Mesendoderm (in vitro differentiated cells): ENCODE measurements at regions not wholly inside any gene's neighbourhood (a gene's known extent, or its start where the extent isn't known, plus 50 kb on each side); places are given as distances from the start of the nearest gene placed in this dataset.

Source experiments
- DNase-seq: peaks from one replicate; pipeline ENCODE4 v3.0.0; 2013
- H2AK5ac ChIP-seq: 2 replicates; pipeline ENCODE4 v1.6.1; 2013; ENCODE audit warnings: low read length, inconsistent platforms
- H2BK120ac ChIP-seq: 2 replicates; pipeline ENCODE4 v1.6.1; 2013; ENCODE audit warnings: low read depth, mild to moderate bottlenecking, low read length, moderate library complexity, mixed read lengths
- H2BK15ac ChIP-seq: replicated peaks from 2 replicates; pipeline ENCODE4 v1.6.1; 2013; ENCODE audit warnings: low read depth, mild to moderate bottlenecking, moderate library complexity
- H2BK5ac ChIP-seq: 2 replicates; pipeline ENCODE4 v1.6.1; 2013; ENCODE audit warnings: low read length, inconsistent platforms
- H3K18ac ChIP-seq: 2 replicates; pipeline ENCODE4 v1.6.1; 2013; ENCODE audit warnings: mild to moderate bottlenecking, low read length, mixed read lengths
- H3K23ac ChIP-seq: one replicate; pipeline ENCODE4 v1.6.1; 2013; ENCODE audit warnings: low read length
- H3K27ac ChIP-seq: 2 replicates; pipeline ENCODE4 v1.5.1; 2013; ENCODE audit warnings: low read depth, mild to moderate bottlenecking, inconsistent platforms, low read length, moderate library complexity
- H3K27me3 ChIP-seq: 2 replicates; pipeline ENCODE4 v1.6.1; 2013; ENCODE audit warnings: low read length, control low read depth, mild to moderate bottlenecking, inconsistent platforms; ENCODE audit not compliant: insufficient read depth, poor library complexity
- H3K36me3 ChIP-seq: 2 replicates; pipeline ENCODE4 v1.6.1; 2013; ENCODE audit warnings: low read length, inconsistent platforms; ENCODE audit not compliant: control insufficient read depth, insufficient read depth
- H3K4ac ChIP-seq: one replicate; pipeline ENCODE4 v1.6.1; 2013; ENCODE audit warnings: low read depth, mild to moderate bottlenecking, low read length, moderate library complexity
- H3K4me1 ChIP-seq: 2 replicates; pipeline ENCODE4 v1.6.1; 2013; ENCODE audit warnings: low read depth, low read length, inconsistent platforms; ENCODE audit not compliant: control insufficient read depth
- H3K4me2 ChIP-seq: 2 replicates; pipeline ENCODE4 v1.6.1; 2013; ENCODE audit warnings: low read length
- H3K4me3 ChIP-seq: 2 replicates; pipeline ENCODE4 v1.5.1; 2013; ENCODE audit warnings: mild to moderate bottlenecking, low read length
- H3K56ac ChIP-seq: one replicate; pipeline ENCODE4 v1.6.1; 2013; ENCODE audit warnings: low read length
- H3K79me1 ChIP-seq: 2 replicates; pipeline ENCODE4 v1.6.1; 2013; ENCODE audit warnings: low read length, inconsistent platforms
- H3K79me2 ChIP-seq: 2 replicates; pipeline ENCODE4 v1.6.1; 2013; ENCODE audit warnings: mild to moderate bottlenecking, low read length; ENCODE audit not compliant: control insufficient read depth, insufficient read depth
- H3K9ac ChIP-seq: 2 replicates; pipeline ENCODE4 v1.6.1; 2013; ENCODE audit warnings: low read length, inconsistent platforms
- H4K5ac ChIP-seq: one replicate; pipeline ENCODE4 v1.6.1; 2013; ENCODE audit warnings: low read length
- H4K8ac ChIP-seq: one replicate; pipeline ENCODE4 v1.6.1; 2013; ENCODE audit warnings: low read depth, mild to moderate bottlenecking, control low read depth, low read length, moderate library complexity
- WGBS: extraction: QIAGEN DNeasy Blood & Tissue Kit; methylation state at CpG from one replicate; pipeline ENCODE4 v1.1.7; 2013; ENCODE audit warnings: low lambda C conversion rate, missing lambda C conversion rate; ENCODE audit not compliant: insufficient coverage; ENCODE audit errors: extremely low coverage; 5-methylcytosine and 5-hydroxymethylcytosine counted together

DNA sequence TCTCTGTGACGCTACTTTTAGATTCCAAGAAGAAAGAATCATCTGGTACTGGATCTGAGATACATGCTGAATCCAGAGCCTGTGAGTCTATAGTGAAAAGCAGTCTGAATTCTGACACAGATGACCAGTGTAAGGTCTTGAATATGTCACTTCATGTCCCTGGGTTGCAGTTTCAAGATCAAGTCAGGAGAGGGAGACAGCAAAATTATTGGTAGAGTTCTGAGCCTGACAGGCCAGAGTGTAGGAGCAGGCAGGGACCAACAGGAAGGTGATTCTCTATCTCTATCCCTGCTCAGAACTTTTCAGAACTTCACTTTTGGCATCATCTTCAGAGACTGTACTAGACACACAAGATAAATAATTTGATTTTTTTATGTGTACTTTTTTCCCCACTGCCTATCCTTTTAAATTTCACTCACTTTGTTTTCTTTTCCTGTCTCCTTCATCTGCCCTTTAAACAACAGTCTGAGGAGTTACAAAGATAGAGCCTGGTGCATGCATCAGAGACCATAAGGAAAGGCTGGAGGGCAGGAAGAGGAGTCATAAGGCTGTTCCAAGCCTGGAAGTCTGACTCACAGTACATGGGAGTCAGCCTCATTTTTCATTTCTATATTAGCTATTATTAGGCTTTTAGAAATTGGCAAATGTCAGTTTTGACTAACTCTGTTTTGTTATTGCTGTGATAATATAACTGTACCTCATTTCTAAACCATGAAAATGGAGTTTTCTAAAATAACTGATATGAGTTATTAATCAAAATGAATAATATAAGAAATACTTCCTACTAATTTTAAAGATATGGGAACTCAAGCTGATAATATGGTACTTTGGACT is 120.2 kb upstream of the TMEM229A start:
- Histone ChIP-seq H3K79me1 (no peaks in the 10 kb centered on the region), H3K4me3 (no peak overlapping the region), H2BK5ac (no peak overlapping the region), H3K23ac (no peak overlapping the region), H3K4ac (no peak overlapping the region), H2BK15ac (no peak overlapping the region), H3K4me2 (no peak overlapping the region), H3K9ac (no peak overlapping the region), H3K27me3 (no peaks in the 10 kb centered on the region), H4K5ac (no peak overlapping the region), H3K18ac (no peak overlapping the region), H3K56ac (no peak overlapping the region), H3K4me1 (no peaks in the 10 kb centered on the region), H3K36me3 (no peaks in the 10 kb centered on the region), H4K8ac (no peak overlapping the region), H3K27ac (no peak overlapping the region), H2AK5ac (no peak overlapping the region), H2BK120ac (no peak overlapping the region), H3K79me2 (no peaks in the 10 kb centered on the region)
- no CpG with 5 or more reads among the region's 1 CpG for WGBS
- peak; percentile 80 for DNase-seq

DNA sequence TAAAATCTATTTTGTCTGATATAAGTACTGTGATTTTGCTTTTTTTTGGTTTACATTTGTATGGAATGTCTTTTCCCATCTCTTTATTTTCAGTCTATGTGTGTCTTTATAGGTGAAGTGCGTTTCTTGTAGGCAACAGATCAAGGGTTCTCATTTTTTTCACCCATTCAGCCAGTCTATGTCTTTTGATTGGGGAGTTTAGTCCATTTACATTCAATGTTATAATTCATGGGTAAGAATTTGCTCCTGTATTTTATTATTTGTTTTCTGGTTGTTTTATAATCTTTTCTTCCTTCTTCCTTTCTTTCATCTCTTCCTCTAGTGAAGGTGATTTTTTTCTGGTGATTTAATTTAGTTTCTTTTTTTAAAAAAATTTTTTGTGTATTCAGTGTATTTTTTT is 104.8 kb upstream of the TMEM229A start:
- Histone ChIP-seq H3K4me2 (no peak overlapping the region), H3K4ac (no peak overlapping the region)

DNA sequence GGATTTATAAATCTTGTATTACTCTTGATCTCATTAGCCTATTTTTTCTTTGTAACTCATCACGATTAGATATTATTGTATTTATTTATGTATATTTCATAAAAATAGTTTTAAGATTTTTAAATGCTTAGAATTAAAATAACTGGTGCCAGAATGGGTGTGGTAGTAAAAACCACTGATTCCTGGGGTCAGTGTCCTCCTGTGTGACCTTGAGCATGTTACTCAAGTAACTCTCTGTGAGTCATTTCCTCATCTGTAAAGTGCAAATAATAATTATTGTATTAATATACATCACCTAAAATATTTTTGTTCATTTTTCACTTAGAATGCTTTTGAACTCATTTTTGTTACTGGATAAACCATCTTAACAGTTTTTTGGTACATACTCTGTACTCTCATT is 91.3 kb upstream of the TMEM229A start:
- Histone ChIP-seq H3K4me1 (no peaks in the 10 kb centered on the region), H3K4me2 (no peak overlapping the region), H2AK5ac (no peak overlapping the region), H3K9ac (no peak overlapping the region), H3K4me3 (no peak overlapping the region), H2BK15ac (no peak overlapping the region), H3K27me3 (no peaks in the 10 kb centered on the region), H3K27ac (no peak overlapping the region), H3K56ac (no peak overlapping the region), H3K18ac (no peak overlapping the region), H3K4ac (no peak overlapping the region), H4K8ac (no peak overlapping the region), H3K36me3 (no peaks in the 10 kb centered on the region), H2BK5ac (no peak overlapping the region), H4K5ac (no peak overlapping the region), H2BK120ac (no peak overlapping the region), H3K23ac (no peak overlapping the region), H3K79me2 (no peaks in the 10 kb centered on the region), H3K79me1 (no peaks in the 10 kb centered on the region)
- DNase-seq = no peak
- WGBS = no CpG with 5 or more reads among the region's 1 CpG

More for the DNA sequence above, 104.8 kb upstream of the TMEM229A start:
- Histone ChIP-seq H3K23ac (no peak overlapping the region), H2BK120ac (no peak overlapping the region), H2BK5ac (no peak overlapping the region), H3K18ac (no peak overlapping the region), H4K5ac (no peak overlapping the region), H3K56ac (no peak overlapping the region), H3K36me3 (no peaks in the 10 kb centered on the region), H2AK5ac (no peak overlapping the region), H3K79me2 (no peaks in the 10 kb centered on the region), H3K27ac (no peak overlapping the region), H3K4me3 (no peak overlapping the region), H3K79me1 (no peaks in the 10 kb centered on the region), H3K4me1 (no peaks in the 10 kb centered on the region), H4K8ac (no peak overlapping the region), H2BK15ac (no peak overlapping the region), H3K27me3 (no peaks in the 10 kb centered on the region), H3K9ac (no peak overlapping the region)
- no CpG with 5 or more reads among the region's 1 CpG for WGBS
- DNase-seq = no peak

DNA sequence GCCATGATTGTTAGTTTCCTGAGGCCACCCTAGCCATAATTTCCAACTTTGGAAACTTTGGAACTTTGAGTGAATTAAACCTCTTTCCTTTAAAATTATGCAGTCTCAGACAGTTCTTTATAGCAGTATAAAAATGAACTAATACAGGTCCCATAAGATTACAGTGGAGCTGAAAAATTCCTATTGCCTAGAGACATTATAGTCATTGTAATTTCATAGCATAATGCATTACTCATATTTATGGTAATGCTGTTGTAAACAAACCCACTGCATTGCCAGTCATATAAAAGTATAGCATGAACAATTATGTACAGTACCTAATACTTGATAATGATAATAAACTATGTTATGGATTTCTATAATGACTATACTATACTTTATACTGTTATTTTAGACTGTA is 88.0 kb upstream of the TMEM229A start:
- no peak overlapping the region for H3K4me3 ChIP-seq
- no peak overlapping the region for H2AK5ac ChIP-seq
- H2BK120ac ChIP-seq = no peak overlapping the region
- no peak overlapping the region for H4K8ac ChIP-seq
- no peaks in the 10 kb centered on the region for H3K36me3 ChIP-seq
- H3K79me1 ChIP-seq = no peaks in the 10 kb centered on the region
- no peak overlapping the region for H3K56ac ChIP-seq
- no peak for DNase-seq
- H3K4me2 ChIP-seq = no peak overlapping the region
- no peak overlapping the region for H3K23ac ChIP-seq
- H3K27me3 ChIP-seq = no peaks in the 10 kb centered on the region
- H2BK5ac ChIP-seq = no peak overlapping the region
- no peaks in the 10 kb centered on the region for H3K4me1 ChIP-seq
- H3K27ac ChIP-seq = no peak overlapping the region
- H2BK15ac ChIP-seq = no peak overlapping the region
- H3K79me2 ChIP-seq = no peaks in the 10 kb centered on the region
- no peak overlapping the region for H3K4ac ChIP-seq
- H3K18ac ChIP-seq = no peak overlapping the region
- H3K9ac ChIP-seq = no peak overlapping the region
- no peak overlapping the region for H4K5ac ChIP-seq

DNA sequence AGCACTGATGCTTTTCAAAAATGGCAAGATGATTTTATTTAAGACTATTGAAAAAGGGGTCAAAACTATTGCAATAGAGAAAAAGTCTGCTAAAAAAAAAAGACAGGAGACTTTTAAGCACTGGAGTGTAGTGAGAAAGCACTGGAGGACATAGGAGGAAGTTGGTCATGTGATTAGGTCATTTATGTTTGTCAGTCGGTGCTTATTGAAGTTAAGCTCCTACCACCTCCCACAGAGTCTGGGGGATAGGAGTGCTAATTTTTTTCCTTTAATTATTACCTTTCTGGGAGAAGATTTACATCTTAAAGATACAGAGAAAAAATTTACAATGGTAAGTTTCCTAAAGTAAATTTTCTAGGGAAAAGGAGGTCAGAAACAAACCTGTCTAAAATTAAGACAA is 80.2 kb upstream of the TMEM229A start:
- H3K4me3 ChIP-seq = no peak overlapping the region
- H3K79me1 ChIP-seq = no peaks in the 10 kb centered on the region
- no peaks in the 10 kb centered on the region for H3K79me2 ChIP-seq
- H2BK5ac ChIP-seq = no peak overlapping the region
- H4K5ac ChIP-seq = no peak overlapping the region
- no CpG with 5 or more reads among the region's 1 CpG for WGBS
- no peak overlapping the region for H3K27ac ChIP-seq
- H3K4me1 ChIP-seq = peaks cover 3% of the 10 kb centered on the region
- DNase-seq = peak; percentile 41
- H2BK15ac ChIP-seq = no peak overlapping the region
- no peak overlapping the region for H2AK5ac ChIP-seq
- H3K56ac ChIP-seq = no peak overlapping the region
- no peak overlapping the region for H3K4me2 ChIP-seq
- H3K23ac ChIP-seq = no peak overlapping the region
- no peak overlapping the region for H3K18ac ChIP-seq
- no peaks in the 10 kb centered on the region for H3K27me3 ChIP-seq
- no peak overlapping the region for H4K8ac ChIP-seq
- H3K9ac ChIP-seq = no peak overlapping the region
- H3K4ac ChIP-seq = no peak overlapping the region
- no peaks in the 10 kb centered on the region for H3K36me3 ChIP-seq
- no peak overlapping the region for H2BK120ac ChIP-seq

DNA sequence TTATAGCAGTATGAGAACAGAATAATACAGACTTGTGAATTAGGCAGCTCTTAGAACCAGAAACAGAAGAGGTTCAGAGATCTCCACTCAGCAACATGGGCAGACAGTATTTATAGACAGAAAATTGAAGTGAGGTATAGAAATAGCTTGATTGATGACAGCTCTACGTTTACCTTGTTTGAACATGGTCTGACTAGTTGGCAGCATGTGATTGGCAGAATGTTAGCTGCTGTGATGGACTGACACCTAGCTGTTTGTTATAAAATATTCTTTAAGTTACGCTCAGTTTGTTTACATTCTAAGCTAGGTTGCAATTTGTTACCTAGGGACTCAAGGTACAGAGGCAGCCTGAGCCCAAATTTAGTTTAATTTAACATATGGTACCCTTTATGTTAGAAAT is 73.7 kb upstream of the TMEM229A start:
- H3K4ac ChIP-seq = no peak overlapping the region
- H2BK120ac ChIP-seq = no peak overlapping the region
- DNase-seq = no peak
- no peak overlapping the region for H2BK15ac ChIP-seq
- no peak overlapping the region for H4K8ac ChIP-seq
- no peak overlapping the region for H3K4me3 ChIP-seq
- no CpG with 5 or more reads among the region's 2 CpGs for WGBS
- H3K36me3 ChIP-seq = no peaks in the 10 kb centered on the region
- H3K56ac ChIP-seq = no peak overlapping the region
- no peaks in the 10 kb centered on the region for H3K4me1 ChIP-seq
- no peak overlapping the region for H3K27ac ChIP-seq
- H3K9ac ChIP-seq = no peak overlapping the region
- no peak overlapping the region for H4K5ac ChIP-seq
- H3K79me1 ChIP-seq = no peaks in the 10 kb centered on the region
- no peaks in the 10 kb centered on the region for H3K27me3 ChIP-seq
- no peak overlapping the region for H3K18ac ChIP-seq
- no peak overlapping the region for H2BK5ac ChIP-seq
- H3K23ac ChIP-seq = no peak overlapping the region
- no peak overlapping the region for H2AK5ac ChIP-seq
- no peaks in the 10 kb centered on the region for H3K79me2 ChIP-seq
- no peak overlapping the region for H3K4me2 ChIP-seq
